ENCODE measurements at regions not wholly inside any gene's neighbourhood (a gene's known extent, or its start where the extent isn't known, plus 50 kb on each side); places are given as distances from the start of the nearest gene placed in this dataset.

DNA sequence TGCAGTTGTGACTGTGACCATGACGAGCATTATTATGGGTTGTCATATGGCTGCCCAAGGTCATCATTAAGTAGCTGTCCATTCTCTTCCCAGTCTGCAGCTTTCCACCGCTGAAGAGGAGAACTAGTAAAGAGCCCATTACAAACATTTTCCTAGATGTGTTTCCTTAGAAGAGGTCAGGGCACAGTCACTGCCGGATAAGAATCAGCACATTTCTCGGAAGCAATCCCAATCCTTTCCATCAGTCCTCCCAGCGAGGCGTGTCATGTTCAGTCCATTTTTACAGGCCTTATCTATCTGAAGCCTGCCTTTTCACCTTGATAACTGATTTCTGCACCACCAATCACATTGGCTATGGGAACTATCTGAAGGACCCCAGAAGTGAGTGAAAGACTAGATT is 319.9 kb upstream of the SLC14A2 start:
- TF ChIP-seq, protein P1, sequence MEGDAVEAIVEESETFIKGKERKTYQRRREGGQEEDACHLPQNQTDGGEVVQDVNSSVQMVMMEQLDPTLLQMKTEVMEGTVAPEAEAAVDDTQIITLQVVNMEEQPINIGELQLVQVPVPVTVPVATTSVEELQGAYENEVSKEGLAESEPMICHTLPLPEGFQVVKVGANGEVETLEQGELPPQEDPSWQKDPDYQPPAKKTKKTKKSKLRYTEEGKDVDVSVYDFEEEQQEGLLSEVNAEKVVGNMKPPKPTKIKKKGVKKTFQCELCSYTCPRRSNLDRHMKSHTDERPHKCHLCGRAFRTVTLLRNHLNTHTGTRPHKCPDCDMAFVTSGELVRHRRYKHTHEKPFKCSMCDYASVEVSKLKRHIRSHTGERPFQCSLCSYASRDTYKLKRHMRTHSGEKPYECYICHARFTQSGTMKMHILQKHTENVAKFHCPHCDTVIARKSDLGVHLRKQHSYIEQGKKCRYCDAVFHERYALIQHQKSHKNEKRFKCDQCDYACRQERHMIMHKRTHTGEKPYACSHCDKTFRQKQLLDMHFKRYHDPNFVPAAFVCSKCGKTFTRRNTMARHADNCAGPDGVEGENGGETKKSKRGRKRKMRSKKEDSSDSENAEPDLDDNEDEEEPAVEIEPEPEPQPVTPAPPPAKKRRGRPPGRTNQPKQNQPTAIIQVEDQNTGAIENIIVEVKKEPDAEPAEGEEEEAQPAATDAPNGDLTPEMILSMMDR (CRISPR knock-in tag; IDR thresholded peaks at IDR 0.05), result no peak
- TF ChIP-seq ZNF142 (CRISPR knock-in tag; IDR thresholded peaks at IDR 0.05), result no peak
- no peak for TF ChIP-seq PTBP1 (IDR thresholded peaks at IDR 0.05; ENCODE audit: low read depth, low read length, poor library complexity, severe bottlenecking)
- no peak for TF ChIP-seq TCF7L2 (IDR thresholded peaks at IDR 0.05; ENCODE audit: low read depth, low read length)
- TF ChIP-seq ZMAT3 (CRISPR knock-in tag; conservative IDR thresholded peaks at IDR 0.05), result no peak
- TF ChIP-seq ZNF263 (CRISPR knock-in tag; IDR thresholded peaks at IDR 0.05), result no peak
- TF ChIP-seq, protein P2, sequence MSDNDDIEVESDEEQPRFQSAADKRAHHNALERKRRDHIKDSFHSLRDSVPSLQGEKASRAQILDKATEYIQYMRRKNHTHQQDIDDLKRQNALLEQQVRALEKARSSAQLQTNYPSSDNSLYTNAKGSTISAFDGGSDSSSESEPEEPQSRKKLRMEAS (IDR thresholded peaks at IDR 0.05), result no peak
- no peak for TF ChIP-seq POLR2AphosphoS5 (IDR thresholded peaks at IDR 0.05; ENCODE audit: low read depth, low read length)
- TF ChIP-seq POLR2A (IDR thresholded peaks at IDR 0.05; ENCODE audit: insufficient read depth in 1 of 2, low read depth in 2 of 2, low read length in 2 of 2), result no peak
- no peak for TF ChIP-seq JUN (CRISPR knock-in tag; IDR thresholded peaks at IDR 0.05)
- TF ChIP-seq, protein P3, sequence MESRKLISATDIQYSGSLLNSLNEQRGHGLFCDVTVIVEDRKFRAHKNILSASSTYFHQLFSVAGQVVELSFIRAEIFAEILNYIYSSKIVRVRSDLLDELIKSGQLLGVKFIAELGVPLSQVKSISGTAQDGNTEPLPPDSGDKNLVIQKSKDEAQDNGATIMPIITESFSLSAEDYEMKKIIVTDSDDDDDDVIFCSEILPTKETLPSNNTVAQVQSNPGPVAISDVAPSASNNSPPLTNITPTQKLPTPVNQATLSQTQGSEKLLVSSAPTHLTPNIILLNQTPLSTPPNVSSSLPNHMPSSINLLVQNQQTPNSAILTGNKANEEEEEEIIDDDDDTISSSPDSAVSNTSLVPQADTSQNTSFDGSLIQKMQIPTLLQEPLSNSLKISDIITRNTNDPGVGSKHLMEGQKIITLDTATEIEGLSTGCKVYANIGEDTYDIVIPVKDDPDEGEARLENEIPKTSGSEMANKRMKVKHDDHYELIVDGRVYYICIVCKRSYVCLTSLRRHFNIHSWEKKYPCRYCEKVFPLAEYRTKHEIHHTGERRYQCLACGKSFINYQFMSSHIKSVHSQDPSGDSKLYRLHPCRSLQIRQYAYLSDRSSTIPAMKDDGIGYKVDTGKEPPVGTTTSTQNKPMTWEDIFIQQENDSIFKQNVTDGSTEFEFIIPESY (CRISPR knock-in tag; IDR thresholded peaks at IDR 0.05), result no peak
- TF ChIP-seq TP53 (CRISPR knock-in tag; conservative IDR thresholded peaks at IDR 0.05), result no peak
- TF ChIP-seq STAT5B (CRISPR knock-in tag; IDR thresholded peaks at IDR 0.05), result no peak
